ENCODE measurements at regions not wholly inside any gene's neighbourhood (a gene's known extent, or its start where the extent isn't known, plus 50 kb on each side); places are given as distances from the start of the nearest gene placed in this dataset.

- Histone ChIP-seq H3K9me3 (ENCODE audit: control insufficient read depth in 2 of 3, low read length in 3 of 3) (no peaks in the 10 kb centered on the region), H3K36me3 (ENCODE audit: control insufficient read depth in 2 of 3, insufficient read depth in 3 of 3, low read length in 3 of 3) (no peaks in the 10 kb centered on the region), H3K4me3 (ENCODE audit: low read length) (no peak overlapping the region), H3K27ac (ENCODE audit: low read depth, low read length) (no peak overlapping the region), H3K27me3 (ENCODE audit: control insufficient read depth in 2 of 2, insufficient read depth in 2 of 2, low read length in 2 of 2) (no peaks in the 10 kb centered on the region), H3K4me1 (ENCODE audit: control insufficient read depth in 2 of 2, insufficient read depth in 2 of 2, low read length in 2 of 2) (no peaks in the 10 kb centered on the region)
- no peak overlapping the region for H3K27ac Mint-ChIP-seq
- ATAC-seq (no peak), DNase-seq (no peak)
- CTCF ChIA-PET, result no interaction called here
- intact Hi-C loops (cut with micrococcal nuclease), result no loop called here
- POLR2A ChIA-PET, result no interaction called here
- peaks cover 0 to 8% (median 0%) of the 10 kb centered on the region in 5 donors for H3K27me3 Mint-ChIP-seq
- H3K4me3 Mint-ChIP-seq, result no peak overlapping the region
- H3K36me3 Mint-ChIP-seq, result no peaks in the 10 kb centered on the region
- H3K9me3 Mint-ChIP-seq, result peaks cover 0 to 11% (median 2%) of the 10 kb centered on the region in 11 donors
- H3K4me1 Mint-ChIP-seq, result peaks cover 0 to 3% (median 0%) of the 10 kb centered on the region in 7 donors
Observed at GRCh38 chr5:124998520-124998919, 252.1 kb upstream of the ZNF608 start.

- Mint-ChIP-seq H3K4me1 (peaks cover 0 to 3% (median 0%) of the 10 kb centered on the region in 7 donors), H3K27me3 (peaks cover 0 to 3% (median 0%) of the 10 kb centered on the region in 5 donors), H3K36me3 (no peaks in the 10 kb centered on the region), H3K4me3 (no peak overlapping the region), H3K9me3 (peaks cover 0 to 8% (median 2%) of the 10 kb centered on the region in 11 donors), H3K27ac (no peak overlapping the region)
- no peak overlapping the region for H3K4me3 ChIP-seq (ENCODE audit: low read length)
- H3K9me3 ChIP-seq (ENCODE audit: control insufficient read depth in 2 of 3, low read length in 3 of 3), result no peaks in the 10 kb centered on the region
- H3K4me1 ChIP-seq (ENCODE audit: control insufficient read depth in 2 of 2, insufficient read depth in 2 of 2, low read length in 2 of 2), result no peaks in the 10 kb centered on the region
- H3K27ac ChIP-seq (ENCODE audit: low read depth, low read length), result no peak overlapping the region
- ATAC-seq (peak; percentile 57), DNase-seq (no peak)
- ChIA-PET CTCF (no interaction called here), POLR2A (no interaction called here)
- H3K36me3 ChIP-seq (ENCODE audit: control insufficient read depth in 2 of 3, insufficient read depth in 3 of 3, low read length in 3 of 3), result no peaks in the 10 kb centered on the region
- H3K27me3 ChIP-seq (ENCODE audit: control insufficient read depth in 2 of 2, insufficient read depth in 2 of 2, low read length in 2 of 2), result no peaks in the 10 kb centered on the region
- intact Hi-C loops (cut with micrococcal nuclease), result no loop called here
Observed at GRCh38 chr5:125002727-125003598, 256.5 kb upstream of the ZNF608 start.

GRCh38 chr5:125004009-125004408 is 257.6 kb upstream of the ZNF608 start:
- H3K36me3 Mint-ChIP-seq, result no peaks in the 10 kb centered on the region
- H3K4me1 Mint-ChIP-seq, result peaks cover 0 to 3% (median 0%) of the 10 kb centered on the region in 7 donors
- H3K4me3 Mint-ChIP-seq, result no peak overlapping the region
- no peak overlapping the region for H3K4me3 ChIP-seq (ENCODE audit: low read length)
- POLR2A ChIA-PET, result no interaction called here
- H3K9me3 Mint-ChIP-seq, result peaks cover 0 to 8% (median 2%) of the 10 kb centered on the region in 11 donors
- ATAC-seq (no peak), DNase-seq (no peak)
- intact Hi-C loops (cut with micrococcal nuclease), result no loop called here
- H3K36me3 ChIP-seq (ENCODE audit: control insufficient read depth in 2 of 3, insufficient read depth in 3 of 3, low read length in 3 of 3), result no peaks in the 10 kb centered on the region
- no peaks in the 10 kb centered on the region for H3K4me1 ChIP-seq (ENCODE audit: control insufficient read depth in 2 of 2, insufficient read depth in 2 of 2, low read length in 2 of 2)
- CTCF ChIA-PET, result no interaction called here
- H3K27ac Mint-ChIP-seq, result no peak overlapping the region
- H3K27me3 Mint-ChIP-seq, result no peaks in the 10 kb centered on the region
- no peaks in the 10 kb centered on the region for H3K9me3 ChIP-seq (ENCODE audit: control insufficient read depth in 2 of 3, low read length in 3 of 3)
- H3K27me3 ChIP-seq (ENCODE audit: control insufficient read depth in 2 of 2, insufficient read depth in 2 of 2, low read length in 2 of 2), result no peaks in the 10 kb centered on the region
- H3K27ac ChIP-seq (ENCODE audit: low read depth, low read length), result no peak overlapping the region

GRCh38 chr5:125005266-125005665 is 258.8 kb upstream of the ZNF608 start:
- Mint-ChIP-seq H3K27me3 (no peaks in the 10 kb centered on the region), H3K4me1 (peaks cover 0 to 3% (median 0%) of the 10 kb centered on the region in 7 donors), H3K27ac (no peak overlapping the region), H3K36me3 (no peaks in the 10 kb centered on the region), H3K4me3 (no peak overlapping the region), H3K9me3 (peaks cover 0 to 6% (median 4%) of the 10 kb centered on the region in 11 donors)
- no peaks in the 10 kb centered on the region for H3K36me3 ChIP-seq (ENCODE audit: control insufficient read depth in 2 of 3, insufficient read depth in 3 of 3, low read length in 3 of 3)
- H3K4me1 ChIP-seq (ENCODE audit: control insufficient read depth in 2 of 2, insufficient read depth in 2 of 2, low read length in 2 of 2), result no peaks in the 10 kb centered on the region
- ChIA-PET POLR2A (no interaction called here), CTCF (no interaction called here)
- H3K27me3 ChIP-seq (ENCODE audit: control insufficient read depth in 2 of 2, insufficient read depth in 2 of 2, low read length in 2 of 2), result no peaks in the 10 kb centered on the region
- no peaks in the 10 kb centered on the region for H3K9me3 ChIP-seq (ENCODE audit: control insufficient read depth in 2 of 3, low read length in 3 of 3)
- no peak for DNase-seq
- no peak overlapping the region for H3K27ac ChIP-seq (ENCODE audit: low read depth, low read length)
- no peak for ATAC-seq
- intact Hi-C loops (cut with micrococcal nuclease), result no loop called here
- H3K4me3 ChIP-seq (ENCODE audit: low read length), result no peak overlapping the region

GRCh38 chr5:125006011-125006685 is 259.7 kb upstream of the ZNF608 start:
- H3K27me3 Mint-ChIP-seq, result no peaks in the 10 kb centered on the region
- ChIA-PET POLR2A (no interaction called here), CTCF (no interaction called here)
- no peak for DNase-seq
- Histone ChIP-seq H3K27me3 (ENCODE audit: control insufficient read depth in 2 of 2, insufficient read depth in 2 of 2, low read length in 2 of 2) (no peaks in the 10 kb centered on the region), H3K36me3 (ENCODE audit: control insufficient read depth in 2 of 3, insufficient read depth in 3 of 3, low read length in 3 of 3) (no peaks in the 10 kb centered on the region), H3K4me3 (ENCODE audit: low read length) (no peak overlapping the region), H3K4me1 (ENCODE audit: control insufficient read depth in 2 of 2, insufficient read depth in 2 of 2, low read length in 2 of 2) (no peaks in the 10 kb centered on the region), H3K9me3 (ENCODE audit: control insufficient read depth in 2 of 3, low read length in 3 of 3) (no peaks in the 10 kb centered on the region), H3K27ac (ENCODE audit: low read depth, low read length) (no peak overlapping the region)
- peaks cover 0 to 2% (median 0%) of the 10 kb centered on the region in 7 donors for H3K4me1 Mint-ChIP-seq
- no peak for ATAC-seq
- intact Hi-C loops (cut with micrococcal nuclease), result no loop called here
- no peaks in the 10 kb centered on the region for H3K36me3 Mint-ChIP-seq
- H3K9me3 Mint-ChIP-seq, result peaks cover 0 to 6% (median 2%) of the 10 kb centered on the region in 11 donors
- no peak overlapping the region for H3K27ac Mint-ChIP-seq
- no peak overlapping the region for H3K4me3 Mint-ChIP-seq

- H3K4me1 ChIP-seq (ENCODE audit: control insufficient read depth in 2 of 2, insufficient read depth in 2 of 2, low read length in 2 of 2), result no peaks in the 10 kb centered on the region
- H3K9me3 Mint-ChIP-seq, result peaks cover 0 to 6% (median 0%) of the 10 kb centered on the region in 11 donors
- DNase-seq (no peak), ATAC-seq (no peak)
- no peak overlapping the region for H3K4me3 ChIP-seq (ENCODE audit: low read length)
- no peaks in the 10 kb centered on the region for H3K36me3 ChIP-seq (ENCODE audit: control insufficient read depth in 2 of 3, insufficient read depth in 3 of 3, low read length in 3 of 3)
- H3K4me3 Mint-ChIP-seq, result no peak overlapping the region
- no peak overlapping the region for H3K27ac ChIP-seq (ENCODE audit: low read depth, low read length)
- intact Hi-C loops (cut with micrococcal nuclease), result no loop called here
- no peaks in the 10 kb centered on the region for H3K27me3 ChIP-seq (ENCODE audit: control insufficient read depth in 2 of 2, insufficient read depth in 2 of 2, low read length in 2 of 2)
- CTCF ChIA-PET, result no interaction called here
- no peaks in the 10 kb centered on the region for H3K4me1 Mint-ChIP-seq
- H3K27me3 Mint-ChIP-seq, result no peaks in the 10 kb centered on the region
- no peaks in the 10 kb centered on the region for H3K9me3 ChIP-seq (ENCODE audit: control insufficient read depth in 2 of 3, low read length in 3 of 3)
- POLR2A ChIA-PET, result no interaction called here
- H3K27ac Mint-ChIP-seq, result no peak overlapping the region
- H3K36me3 Mint-ChIP-seq, result no peaks in the 10 kb centered on the region
Observed at GRCh38 chr5:125010356-125010755, 263.9 kb upstream of the ZNF608 start.

- CTCF ChIA-PET, result no interaction called here
- Histone ChIP-seq H3K4me1 (ENCODE audit: control insufficient read depth in 2 of 2, insufficient read depth in 2 of 2, low read length in 2 of 2) (no peaks in the 10 kb centered on the region), H3K27ac (ENCODE audit: low read depth, low read length) (no peak overlapping the region), H3K27me3 (ENCODE audit: control insufficient read depth in 2 of 2, insufficient read depth in 2 of 2, low read length in 2 of 2) (no peaks in the 10 kb centered on the region), H3K9me3 (ENCODE audit: control insufficient read depth in 2 of 3, low read length in 3 of 3) (no peaks in the 10 kb centered on the region), H3K4me3 (ENCODE audit: low read length) (no peak overlapping the region), H3K36me3 (ENCODE audit: control insufficient read depth in 2 of 3, insufficient read depth in 3 of 3, low read length in 3 of 3) (no peaks in the 10 kb centered on the region)
- no peak overlapping the region for H3K27ac Mint-ChIP-seq
- H3K4me3 Mint-ChIP-seq, result no peak overlapping the region
- no peaks in the 10 kb centered on the region for H3K27me3 Mint-ChIP-seq
- ATAC-seq (no peak), DNase-seq (no peak)
- no peaks in the 10 kb centered on the region for H3K36me3 Mint-ChIP-seq
- POLR2A ChIA-PET, result no interaction called here
- peaks cover 0 to 6% (median 0%) of the 10 kb centered on the region in 11 donors for H3K9me3 Mint-ChIP-seq
- intact Hi-C loops (cut with micrococcal nuclease), result no loop called here
- H3K4me1 Mint-ChIP-seq, result no peaks in the 10 kb centered on the region
Observed at GRCh38 chr5:125011014-125011413, 264.6 kb upstream of the ZNF608 start.

Data from naive thymus-derived CD4-positive, alpha-beta T cell (primary cell).